Testis (tissue), 2 donors: ENCODE measurements at regions not wholly inside any gene's neighbourhood (a gene's known extent, or its start where the extent isn't known, plus 50 kb on each side); places are given as distances from the start of the nearest gene placed in this dataset.
"Not testable (repeated sequence)": the region's sequence is repeated elsewhere in the genome, so short reads cannot be mapped to it uniquely, and the experiment has no call there.

Source experiments
- DNase-seq: peaks from one replicate; pipeline ENCODE4 v3.0.0-alpha.2; 2019
- H3K27ac ChIP-seq, 2 donors: fragments of 200-600 bp; sonication (generic); one replicate each; pipeline ENCODE4 v1.5.1; 2019
- H3K27me3 ChIP-seq: fragments of 200-600 bp; sonication (generic); one replicate; pipeline ENCODE4 v1.5.1; 2019
- H3K36me3 ChIP-seq: fragments of 200-600 bp; sonication (generic); one replicate; pipeline ENCODE4 v1.5.1; 2017; ENCODE audit warnings: low read depth; ENCODE audit errors: missing control alignments
- H3K4me1 ChIP-seq: fragments of 200-600 bp; sonication (generic); one replicate; pipeline ENCODE4 v1.5.1; 2019
- H3K4me3 ChIP-seq, 2 donors: fragments of 200-600 bp; sonication (generic); one replicate each; pipeline ENCODE4 v1.5.1; 2017 to 2019
- H3K9me3 ChIP-seq: fragments of 200-600 bp; sonication (generic); one replicate; pipeline ENCODE4 v1.5.1; 2017
- CTCF ChIP-seq, 3 experiments: fragments of 450-650 bp in 2 of 3; fragments of 200-600 bp in 1 of 3; sonication (generic) in 1 of 3; IDR thresholded peaks; one replicate each; pipeline ENCODE4 v1.5.1; 2016 to 2019; ENCODE audit warnings: antibody characterized with exemption in 3 of 3, mild to moderate bottlenecking in 2 of 3, moderate library complexity in 1 of 3
- POLR2A ChIP-seq: fragments of 450-650 bp; IDR thresholded peaks from one replicate; pipeline ENCODE4 v1.6.1; 2017; ENCODE audit warnings: antibody characterized with exemption, mild to moderate bottlenecking, moderate library complexity
- WGBS, 2 donors: methylation state at CpG; one replicate each; pipeline ENCODE4 v1.1.5; 2018; 5-methylcytosine and 5-hydroxymethylcytosine counted together
- intact Hi-C: fragments of 100-400 bp; cut with DNase I; formaldehyde crosslinking; loops from one replicate; pipeline ENCODE4 v1.15.1; 2023; ENCODE audit warnings: low total_unique reads

- Histone ChIP-seq H3K27me3 (no peaks in the 10 kb centered on the region), H3K36me3 (no peaks in the 10 kb centered on the region), H3K4me3 (no peak overlapping the region), H3K27ac (no peak overlapping the region), H3K9me3 (no peaks in the 10 kb centered on the region), H3K4me1 (no peaks in the 10 kb centered on the region)
- no peak for DNase-seq
- intact Hi-C loops = no loop called here
- WGBS, 2 donors = 100% methylated on average over 2 of the region's 2 CpGs; no CpG with 5 or more reads in 1 of the 2 donors
- TF ChIP-seq POLR2A (no peak), CTCF (IDR thresholded peaks at IDR 0.05) (no peak)
Observed at GRCh38 chrX:10685923-10686595, 65.7 kb upstream of the MID1 start.

- H3K36me3 ChIP-seq, H3K9me3 ChIP-seq, H3K27me3 ChIP-seq, DNase-seq, H3K4me1 ChIP-seq, H3K4me3 ChIP-seq, H3K27ac ChIP-seq, intact Hi-C loops: not testable (repeated sequence)
- WGBS, 2 donors = 89 to 100% methylated on average over 2 to 4 of the region's 4 CpGs
Observed at GRCh38 chrX:10691751-10692150, 71.4 kb upstream of the MID1 start.

GRCh38 chrX:10697616-10698317 is 77.4 kb upstream of the MID1 start:
- Histone ChIP-seq H3K36me3 (no peaks in the 10 kb centered on the region), H3K9me3 (no peaks in the 10 kb centered on the region), H3K4me3 (no peak overlapping the region), H3K27me3 (no peaks in the 10 kb centered on the region), H3K27ac (no peak overlapping the region), H3K4me1 (no peaks in the 10 kb centered on the region)
- WGBS, 2 donors = 85 to 96% methylated on average over 7 of the region's 7 CpGs
- TF ChIP-seq POLR2A (no peak), CTCF (IDR thresholded peaks at IDR 0.05) (no peak)
- DNase-seq = no peak
- intact Hi-C loops = no loop called here

- WGBS, 2 donors = 94 to 96% methylated on average over 1 of the region's 1 CpG
- Histone ChIP-seq H3K9me3 (no peaks in the 10 kb centered on the region), H3K36me3 (no peaks in the 10 kb centered on the region), H3K27me3 (no peaks in the 10 kb centered on the region), H3K4me1 (no peaks in the 10 kb centered on the region), H3K4me3 (no peak overlapping the region), H3K27ac (no peak overlapping the region)
- no peak for DNase-seq
- intact Hi-C loops = no loop called here
- TF ChIP-seq POLR2A (no peak), CTCF (IDR thresholded peaks at IDR 0.05) (no peak)
Observed at GRCh38 chrX:10698318-10698640, 77.9 kb upstream of the MID1 start.

- no peak overlapping the region for H3K27ac ChIP-seq
- H3K36me3 ChIP-seq = no peaks in the 10 kb centered on the region
- TF ChIP-seq CTCF (IDR thresholded peaks at IDR 0.05) (no peak), POLR2A (no peak)
- no peaks in the 10 kb centered on the region for H3K9me3 ChIP-seq
- no peaks in the 10 kb centered on the region for H3K27me3 ChIP-seq
- H3K4me3 ChIP-seq = no peak overlapping the region
- DNase-seq = no peak
- H3K4me1 ChIP-seq = no peaks in the 10 kb centered on the region
- WGBS, 2 donors = 75 to 77% methylated on average over 4 of the region's 4 CpGs
- intact Hi-C loops = no loop called here
Observed at GRCh38 chrX:10702031-10702430, 81.6 kb upstream of the MID1 start.

- 86 to 97% methylated on average over 3 of the region's 3 CpGs for WGBS, 2 donors
- H3K9me3 ChIP-seq, H3K4me1 ChIP-seq, H3K4me3 ChIP-seq, DNase-seq, H3K27ac ChIP-seq, H3K36me3 ChIP-seq, H3K27me3 ChIP-seq, intact Hi-C loops: not testable (repeated sequence)
Observed at GRCh38 chrX:10706342-10706741, 86.0 kb upstream of the MID1 start.
